Stimulated activated CD8-positive, alpha-beta memory T cell treated with anti-CD3 and anti-CD28 coated beads, Interleukin-7, amount 100 ng/mL, for 24 hours (primary cell): ENCODE measurements at regions not wholly inside any gene's neighbourhood (a gene's known extent, or its start where the extent isn't known, plus 50 kb on each side); places are given as distances from the start of the nearest gene placed in this dataset.
"Not testable (repeated sequence)": the region's sequence is repeated elsewhere in the genome, so short reads cannot be mapped to it uniquely, and the experiment has no call there.

Experiments
- DNase-seq: peaks from one replicate; pipeline ENCODE4 v3.0.0-alpha.2; 2020; ENCODE audit warnings: low read depth

GRCh38 chr20:4465855-4466545 lies 216.9 kb upstream of the ADRA1D start:
- DNase-seq: no peak

GRCh38 chr20:4465212-4465611 lies 216.1 kb upstream of the ADRA1D start:
- no peak for DNase-seq

- DNase-seq: not testable (repeated sequence)
These were observed 213.7 kb upstream of the ADRA1D start for GRCh38 chr20:4462801-4463200.

- no peak for DNase-seq
These were observed 210.0 kb upstream of the ADRA1D start for GRCh38 chr20:4459081-4459480.

GRCh38 chr20:4457566-4458543 lies 208.8 kb upstream of the ADRA1D start:
- DNase-seq: no peak

GRCh38 chr20:4455996-4456395 lies 206.9 kb upstream of the ADRA1D start:
- no peak for DNase-seq

- DNase-seq: no peak
These were observed 206.2 kb upstream of the ADRA1D start for GRCh38 chr20:4455301-4455701.

GRCh38 chr20:4454111-4454510 lies 205.0 kb upstream of the ADRA1D start:
- DNase-seq: no peak

GRCh38 chr20:4453359-4453758 lies 204.3 kb upstream of the ADRA1D start:
- DNase-seq: no peak

GRCh38 chr20:4451487-4452081 lies 202.5 kb upstream of the ADRA1D start:
- no peak for DNase-seq

- no peak for DNase-seq
These were observed 201.0 kb upstream of the ADRA1D start for GRCh38 chr20:4449957-4450715.

GRCh38 chr20:4445784-4446183 lies 196.7 kb upstream of the ADRA1D start:
- DNase-seq: no peak

- no peak for DNase-seq
These were observed 196.2 kb upstream of the ADRA1D start for GRCh38 chr20:4445331-4445730.

GRCh38 chr20:4444404-4444803 lies 195.3 kb upstream of the ADRA1D start:
- no peak for DNase-seq

- DNase-seq: no peak
These were observed 193.9 kb upstream of the ADRA1D start for GRCh38 chr20:4443016-4443415.

- DNase-seq: no peak
These were observed 192.8 kb upstream of the ADRA1D start for GRCh38 chr20:4441871-4442270.

GRCh38 chr20:4441191-4441590 lies 192.1 kb upstream of the ADRA1D start:
- DNase-seq: no peak

GRCh38 chr20:4439461-4439860 lies 190.4 kb upstream of the ADRA1D start:
- no peak for DNase-seq

GRCh38 chr20:4437131-4437530 lies 188.0 kb upstream of the ADRA1D start:
- DNase-seq: no peak

GRCh38 chr20:4435671-4436455 lies 186.8 kb upstream of the ADRA1D start:
- DNase-seq: no peak

GRCh38 chr20:4435225-4435624 lies 186.1 kb upstream of the ADRA1D start:
- DNase-seq: no peak
